ENCODE measurements at regions not wholly inside any gene's neighbourhood (a gene's known extent, or its start where the extent isn't known, plus 50 kb on each side); places are given as distances from the start of the nearest gene placed in this dataset.
A peak's percentile ranks its signal among the peaks of the same experiment; 100 is the strongest.

- Histone ChIP-seq H2BK120ac (ENCODE audit: low read depth, low read length, poor library complexity, severe bottlenecking) (no peak overlapping the region), H3K9me3 (ENCODE audit: control insufficient read depth, low read depth, low read length) (no peaks in the 10 kb centered on the region), H3K4me2 (ENCODE audit: insufficient read depth, insufficient read length, low read length) (no peak overlapping the region), H3K18ac (ENCODE audit: insufficient read length, low read depth, low read length) (no peak overlapping the region), H4K5ac (ENCODE audit: insufficient read length, low read depth, low read length) (no peak overlapping the region), H3K27ac (ENCODE audit: insufficient read length, low read depth, low read length) (no peak overlapping the region), H3K56ac (ENCODE audit: insufficient read length, low read depth, low read length) (no peak overlapping the region), H3T11ph (ENCODE audit: low read length) (no peak overlapping the region), H4K91ac (ENCODE audit: insufficient read length, low read depth, low read length) (no peak overlapping the region), H3K14ac (ENCODE audit: insufficient read depth, low read length) (no peak overlapping the region), H3K23me2 (ENCODE audit: insufficient read length, low read depth, low read length, poor library complexity, severe bottlenecking) (no peaks in the 10 kb centered on the region), H3K27me3 (ENCODE audit: insufficient read depth, low read length) (no peaks in the 10 kb centered on the region), H2BK12ac (ENCODE audit: insufficient read length, low read depth, low read length) (no peak overlapping the region), H2BK15ac (ENCODE audit: low read depth, low read length) (no peak overlapping the region), H4K20me1 (ENCODE audit: control insufficient read depth, insufficient read depth, insufficient read length) (no peaks in the 10 kb centered on the region), H3K4ac (ENCODE audit: low read depth, low read length) (no peak overlapping the region), H3K9ac (ENCODE audit: extremely low read depth, insufficient read length, low read length) (no peak overlapping the region), H3K79me1 (ENCODE audit: insufficient read depth, low read depth, low read length, poor library complexity, severe bottlenecking) (no peaks in the 10 kb centered on the region), H2BK20ac (ENCODE audit: low read depth, low read length, poor library complexity, severe bottlenecking) (no peak overlapping the region), H2AFZ (ENCODE audit: low read length) (no peak overlapping the region), H2BK5ac (ENCODE audit: insufficient read length, low read length) (no peak overlapping the region), H3K79me2 (ENCODE audit: insufficient read depth, low read length) (no peaks in the 10 kb centered on the region), H2AK5ac (ENCODE audit: insufficient read length, low read length) (no peak overlapping the region), H3K4me1 (ENCODE audit: insufficient read depth, low read length) (no peaks in the 10 kb centered on the region), H4K8ac (replicated peaks; ENCODE audit: insufficient read length, low read depth, low read length) (no peak overlapping the region), H3K23ac (ENCODE audit: insufficient read length, low read depth, low read length) (no peak overlapping the region)
- Mint-ChIP-seq H3K36me3 (ENCODE audit: insufficient read depth in 1 of 3, low read depth in 3 of 3) (no peaks in the 10 kb centered on the region), H3K27me3 (ENCODE audit: low read depth) (no peaks in the 10 kb centered on the region), H3K9me3 (no peaks in the 10 kb centered on the region), H3K4me1 (no peaks in the 10 kb centered on the region), H3K27ac (no peak overlapping the region), H3K4me3 (no peak overlapping the region)
- peak; percentile 56; the same call in 2 of the 3 replicates for TF ChIP-seq CTCF (conservative IDR thresholded peaks at IDR 0.05)
- WGBS (ENCODE audit: extremely low coverage, insufficient read length, low lambda C conversion rate), result no CpG with 5 or more reads among the region's 1 CpG
- no peak for DNase-seq
Measured at GRCh38 chr4:163816494-163816893, 322.0 kb downstream of the TMA16 start.
